ENCODE measurements at regions not wholly inside any gene's neighbourhood (a gene's known extent, or its start where the extent isn't known, plus 50 kb on each side); places are given as distances from the start of the nearest gene placed in this dataset.
"Not testable (repeated sequence)": the region's sequence is repeated elsewhere in the genome, so short reads cannot be mapped to it uniquely, and the experiment has no call there.

- not testable (repeated sequence) for H3K27me3 Mint-ChIP-seq; ATAC-seq (ENCODE audit: low read depth in 2 of 2); DNase-seq; H3K4me3 Mint-ChIP-seq; H3K4me1 Mint-ChIP-seq; H3K9me3 Mint-ChIP-seq; H3K36me3 Mint-ChIP-seq
- peak overlapping the region in 1 of 6 donors; percentile 16 for H3K27ac Mint-ChIP-seq
These were observed 1347.6 kb downstream of the RPIA start for GRCh38 chr2:90039093-90039492.

- not testable (repeated sequence) for H3K9me3 Mint-ChIP-seq; H3K4me3 Mint-ChIP-seq; H3K4me1 Mint-ChIP-seq; H3K27ac Mint-ChIP-seq; H3K36me3 Mint-ChIP-seq; ATAC-seq (ENCODE audit: low read depth in 2 of 2); DNase-seq
- H3K27me3 Mint-ChIP-seq = peaks cover 0 to 15% (median 10%) of the 10 kb centered on the region in 3 donors
These were observed 1356.3 kb downstream of the RPIA start for GRCh38 chr2:90047776-90048175.

GRCh38 chr2:90052113-90052631 lies 1360.7 kb downstream of the RPIA start:
- not testable (repeated sequence) for H3K27me3 Mint-ChIP-seq, H3K4me1 Mint-ChIP-seq, H3K36me3 Mint-ChIP-seq, H3K9me3 Mint-ChIP-seq, H3K4me3 Mint-ChIP-seq, H3K27ac Mint-ChIP-seq, DNase-seq
- ATAC-seq (ENCODE audit: low read depth in 2 of 2) = peak; percentile 58 to 59

- H3K4me3 Mint-ChIP-seq = no peak overlapping the region
- DNase-seq = no peak
- no peak overlapping the region for H3K27ac Mint-ChIP-seq
- peak; percentile 41 to 51 for ATAC-seq (ENCODE audit: low read depth in 2 of 2)
- no peaks in the 10 kb centered on the region for H3K36me3 Mint-ChIP-seq
- H3K4me1 Mint-ChIP-seq = no peaks in the 10 kb centered on the region
- H3K27me3 Mint-ChIP-seq = peaks cover 11 to 30% (median 25%) of the 10 kb centered on the region in 3 donors
- peaks cover 0 to 1% (median 0%) of the 10 kb centered on the region in 7 donors for H3K9me3 Mint-ChIP-seq
These were observed 1377.9 kb downstream of the RPIA start for GRCh38 chr2:90069290-90069894.

DNA sequence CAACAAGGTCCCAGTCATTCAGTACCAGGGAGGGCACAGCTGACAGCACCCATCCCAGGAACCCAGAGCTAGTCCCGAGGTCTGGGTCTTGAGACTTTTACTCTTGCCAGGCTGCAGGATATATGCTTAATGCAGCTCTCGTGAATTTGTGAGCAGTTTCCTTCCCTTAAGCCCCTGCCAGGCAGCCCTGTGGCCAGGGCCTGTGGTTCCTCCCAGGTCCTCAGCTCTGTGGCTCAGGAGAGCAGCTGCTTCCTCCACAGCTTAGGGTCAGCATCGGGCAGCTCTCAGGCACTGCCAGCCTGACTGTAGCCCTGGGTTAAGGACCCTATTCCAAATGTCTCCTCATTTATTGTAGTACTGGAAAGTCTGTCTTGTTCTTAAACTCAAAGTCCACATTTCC lies 1384.8 kb downstream of the RPIA start:
- Mint-ChIP-seq H3K9me3 (peaks cover 0 to 3% (median 0%) of the 10 kb centered on the region in 7 donors), H3K36me3 (no peaks in the 10 kb centered on the region), H3K4me3 (no peak overlapping the region), H3K4me1 (peaks cover 0 to 11% (median 4%) of the 10 kb centered on the region in 3 donors), H3K27ac (peak overlapping the region in 1 of 6 donors; percentile 82), H3K27me3 (peaks cover 16 to 27% (median 22%) of the 10 kb centered on the region in 3 donors)
- DNase-seq (no peak), ATAC-seq (ENCODE audit: low read depth in 2 of 2) (no peak)

- ATAC-seq (ENCODE audit: low read depth in 2 of 2) (no peak), DNase-seq (no peak)
- H3K4me3 Mint-ChIP-seq = no peak overlapping the region
- H3K27ac Mint-ChIP-seq = no peak overlapping the region
- peaks cover 0 to 11% (median 4%) of the 10 kb centered on the region in 3 donors for H3K4me1 Mint-ChIP-seq
- H3K9me3 Mint-ChIP-seq = peaks cover 0 to 3% (median 0%) of the 10 kb centered on the region in 7 donors
- peaks cover 14 to 30% (median 25%) of the 10 kb centered on the region in 3 donors for H3K27me3 Mint-ChIP-seq
- no peaks in the 10 kb centered on the region for H3K36me3 Mint-ChIP-seq
These were observed 1386.5 kb downstream of the RPIA start for GRCh38 chr2:90077948-90078347.

DNA sequence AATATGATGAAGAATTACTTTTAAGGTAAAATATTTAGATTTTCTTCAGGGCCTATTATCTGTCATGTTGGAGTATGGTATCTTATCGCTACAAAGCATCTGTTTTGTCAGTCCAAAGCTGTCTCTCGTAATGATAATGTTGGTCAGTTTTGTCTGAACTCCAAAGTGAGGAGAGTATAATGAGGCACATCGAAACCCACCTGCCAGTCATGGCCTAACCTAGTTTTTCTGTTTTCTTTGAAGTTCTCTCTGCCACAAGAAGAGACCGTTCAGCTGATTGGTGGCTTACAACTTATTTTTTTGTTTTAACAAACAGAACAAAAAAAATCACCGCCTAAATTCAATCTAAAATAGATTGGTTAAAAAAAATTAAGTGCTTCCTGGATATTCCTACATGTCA lies 1387.9 kb downstream of the RPIA start:
- DNase-seq = no peak
- H3K9me3 Mint-ChIP-seq = peaks cover 0 to 3% (median 0%) of the 10 kb centered on the region in 7 donors
- H3K27ac Mint-ChIP-seq = peak overlapping the region in 1 of 6 donors; percentile 6
- peaks cover 14 to 30% (median 25%) of the 10 kb centered on the region in 3 donors for H3K27me3 Mint-ChIP-seq
- H3K36me3 Mint-ChIP-seq = no peaks in the 10 kb centered on the region
- no peak for ATAC-seq (ENCODE audit: low read depth in 2 of 2)
- H3K4me1 Mint-ChIP-seq = peaks cover 0 to 11% (median 4%) of the 10 kb centered on the region in 3 donors
- no peak overlapping the region for H3K4me3 Mint-ChIP-seq

- not testable (repeated sequence) for H3K27ac Mint-ChIP-seq; H3K36me3 Mint-ChIP-seq; ATAC-seq (ENCODE audit: low read depth in 2 of 2); DNase-seq; H3K4me3 Mint-ChIP-seq; H3K4me1 Mint-ChIP-seq; H3K9me3 Mint-ChIP-seq; H3K27me3 Mint-ChIP-seq
These were observed 1396.3 kb downstream of the RPIA start for GRCh38 chr2:90087792-90088191.

GRCh38 chr2:90093571-90094270 lies 1402.2 kb downstream of the RPIA start:
- not testable (repeated sequence) for ATAC-seq (ENCODE audit: low read depth in 2 of 2); H3K27ac Mint-ChIP-seq; H3K36me3 Mint-ChIP-seq; H3K27me3 Mint-ChIP-seq; H3K4me1 Mint-ChIP-seq; H3K9me3 Mint-ChIP-seq; H3K4me3 Mint-ChIP-seq; DNase-seq

- not testable (repeated sequence) for H3K4me1 Mint-ChIP-seq; H3K4me3 Mint-ChIP-seq; ATAC-seq (ENCODE audit: low read depth in 2 of 2); H3K27ac Mint-ChIP-seq; H3K27me3 Mint-ChIP-seq; H3K9me3 Mint-ChIP-seq; H3K36me3 Mint-ChIP-seq; DNase-seq
These were observed 1406.1 kb downstream of the RPIA start for GRCh38 chr2:90097617-90098016.

DNA sequence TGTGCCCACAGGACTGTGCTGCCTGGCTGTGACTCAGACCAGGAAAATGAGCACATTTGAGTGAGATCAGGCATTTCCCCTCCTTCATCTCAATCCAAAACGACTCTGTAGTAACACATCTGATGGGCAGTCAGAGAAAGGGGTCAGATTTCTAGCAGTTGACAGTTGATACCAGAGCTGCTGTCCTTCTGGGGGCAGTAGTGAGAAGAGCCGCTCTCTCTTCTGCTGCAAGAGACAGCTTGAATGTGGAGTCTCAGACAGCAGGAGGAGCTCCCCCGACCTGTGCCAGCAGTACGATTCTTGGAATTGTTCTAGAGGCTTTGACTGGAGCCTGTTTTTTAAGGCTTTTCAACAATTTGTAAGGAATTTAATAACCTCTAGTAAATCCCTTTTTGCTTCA lies 1413.7 kb downstream of the RPIA start:
- not testable (repeated sequence) for H3K9me3 Mint-ChIP-seq; ATAC-seq (ENCODE audit: low read depth in 2 of 2); H3K36me3 Mint-ChIP-seq; H3K4me1 Mint-ChIP-seq; H3K4me3 Mint-ChIP-seq; H3K27me3 Mint-ChIP-seq; H3K27ac Mint-ChIP-seq; DNase-seq

GRCh38 chr2:90123409-90123808 lies 1431.9 kb downstream of the RPIA start:
- H3K27me3 Mint-ChIP-seq; DNase-seq; H3K9me3 Mint-ChIP-seq; H3K36me3 Mint-ChIP-seq; ATAC-seq (ENCODE audit: low read depth in 2 of 2); H3K4me1 Mint-ChIP-seq; H3K27ac Mint-ChIP-seq; H3K4me3 Mint-ChIP-seq: not testable (repeated sequence)

- not testable (repeated sequence) for H3K36me3 Mint-ChIP-seq; H3K9me3 Mint-ChIP-seq; H3K27me3 Mint-ChIP-seq; DNase-seq; H3K4me3 Mint-ChIP-seq; ATAC-seq (ENCODE audit: low read depth in 2 of 2); H3K27ac Mint-ChIP-seq; H3K4me1 Mint-ChIP-seq
These were observed 1447.6 kb downstream of the RPIA start for GRCh38 chr2:90139046-90139445.

GRCh38 chr2:90141558-90141957 lies 1450.1 kb downstream of the RPIA start:
- H3K27me3 Mint-ChIP-seq = peaks cover 0 to 18% (median 5%) of the 10 kb centered on the region in 3 donors
- H3K27ac Mint-ChIP-seq; H3K4me1 Mint-ChIP-seq; ATAC-seq (ENCODE audit: low read depth in 2 of 2); DNase-seq; H3K9me3 Mint-ChIP-seq; H3K4me3 Mint-ChIP-seq; H3K36me3 Mint-ChIP-seq: not testable (repeated sequence)

All from naive B cell (primary cell).